HG03558 (cell line): ENCODE measurements at regions not wholly inside any gene's neighbourhood (a gene's known extent, or its start where the extent isn't known, plus 50 kb on each side); places are given as distances from the start of the nearest gene placed in this dataset.
"Not testable (repeated sequence)": the region's sequence is repeated elsewhere in the genome, so short reads cannot be mapped to it uniquely, and the experiment has no call there.

Source experiments
- ATAC-seq: cut with Tn5 transposase; IDR thresholded peaks from one replicate; pipeline ENCODE4 v1.9.1; 2021; ENCODE audit warnings: moderate number of reproducible peaks; ENCODE audit not compliant: unreplicated experiment; ENCODE audit errors: extremely low read depth

- no peak for ATAC-seq
Observed at GRCh38 chr4:38367642-38368174, 296.3 kb upstream of the KLF3 start.

GRCh38 chr4:38368613-38369012 is 295.4 kb upstream of the KLF3 start:
- no peak for ATAC-seq

GRCh38 chr4:38371391-38371851 is 292.6 kb upstream of the KLF3 start:
- ATAC-seq, result no peak

GRCh38 chr4:38373375-38373774 is 290.6 kb upstream of the KLF3 start:
- no peak for ATAC-seq

- no peak for ATAC-seq
Observed at GRCh38 chr4:38377195-38377594, 286.8 kb upstream of the KLF3 start.

GRCh38 chr4:38378478-38378877 is 285.5 kb upstream of the KLF3 start:
- no peak for ATAC-seq

- ATAC-seq, result no peak
Observed at GRCh38 chr4:38381788-38382187, 282.2 kb upstream of the KLF3 start.

GRCh38 chr4:38382520-38382919 is 281.5 kb upstream of the KLF3 start:
- ATAC-seq, result no peak

- ATAC-seq, result no peak
Observed at GRCh38 chr4:38383646-38384121, 280.3 kb upstream of the KLF3 start.

GRCh38 chr4:38385093-38386004 is 278.6 kb upstream of the KLF3 start:
- ATAC-seq, result no peak

GRCh38 chr4:38386005-38386551 is 277.9 kb upstream of the KLF3 start:
- no peak for ATAC-seq

GRCh38 chr4:38386654-38387188 is 277.3 kb upstream of the KLF3 start:
- ATAC-seq, result no peak

GRCh38 chr4:38387348-38387747 is 276.7 kb upstream of the KLF3 start:
- ATAC-seq, result no peak

- ATAC-seq, result no peak
Observed at GRCh38 chr4:38387819-38388218, 276.2 kb upstream of the KLF3 start.

- ATAC-seq, result not testable (repeated sequence)
Observed at GRCh38 chr4:38388907-38389306, 275.1 kb upstream of the KLF3 start.

- ATAC-seq, result no peak
Observed at GRCh38 chr4:38390969-38391545, 272.9 kb upstream of the KLF3 start.

GRCh38 chr4:38392223-38392855 is 271.7 kb upstream of the KLF3 start:
- ATAC-seq, result no peak

- no peak for ATAC-seq
Observed at GRCh38 chr4:38396091-38396490, 267.9 kb upstream of the KLF3 start.

GRCh38 chr4:38396845-38397547 is 267.0 kb upstream of the KLF3 start:
- ATAC-seq, result no peak

- ATAC-seq, result no peak
Observed at GRCh38 chr4:38400946-38401345, 263.1 kb upstream of the KLF3 start.
